ENCODE measurements at regions not wholly inside any gene's neighbourhood (a gene's known extent, or its start where the extent isn't known, plus 50 kb on each side); places are given as distances from the start of the nearest gene placed in this dataset.
"Not testable (repeated sequence)": the region's sequence is repeated elsewhere in the genome, so short reads cannot be mapped to it uniquely, and the experiment has no call there.

- not testable (repeated sequence) for DNase-seq
Measured at GRCh38 chr12:9407425-9407748, 199.2 kb upstream of the PZP start.

DNA sequence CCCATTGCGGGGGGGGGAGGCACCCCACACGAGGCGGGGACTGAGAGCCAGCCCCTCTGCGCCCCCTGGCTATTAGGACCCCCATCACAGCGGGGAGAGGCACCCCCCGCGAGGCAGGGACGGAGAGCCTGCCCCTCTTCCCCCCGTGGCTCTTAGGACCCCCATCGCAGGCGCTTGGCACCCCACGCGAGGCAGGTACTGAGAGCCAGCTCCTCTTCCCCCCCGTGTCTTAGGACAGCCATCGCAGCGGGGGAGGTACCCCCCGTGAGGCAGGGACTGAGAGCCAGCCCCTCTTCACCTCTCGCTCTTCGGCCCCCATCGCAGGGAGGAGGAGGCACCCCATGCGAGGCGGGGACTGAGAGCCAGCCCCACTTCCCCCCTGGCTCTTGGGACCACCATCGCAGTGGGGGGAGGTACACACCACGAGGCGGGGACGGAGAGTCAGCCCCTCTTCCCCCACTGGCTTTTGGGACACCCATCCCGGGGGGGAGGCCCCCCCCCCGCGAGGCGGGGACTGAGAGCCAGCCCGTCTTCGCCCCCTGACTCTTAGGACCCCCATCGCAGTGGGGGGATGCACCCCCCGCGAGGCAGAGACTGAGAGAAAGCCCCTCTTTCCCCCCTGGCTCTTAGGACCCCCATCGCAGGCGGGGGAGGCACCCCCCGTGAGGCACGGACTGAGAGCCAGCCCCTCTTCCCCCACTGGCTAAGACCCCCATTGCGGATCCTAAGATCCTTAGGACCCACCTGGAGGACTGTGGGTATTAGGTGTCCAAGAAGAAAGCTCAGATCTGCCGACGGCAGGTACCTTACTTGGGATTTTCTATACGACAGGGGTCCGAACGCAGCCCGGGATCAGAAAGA is 198.6 kb upstream of the PZP start:
- DNase-seq, result no peak

- no peak for DNase-seq
Measured at GRCh38 chr12:9405886-9406563, 197.8 kb upstream of the PZP start.

DNA sequence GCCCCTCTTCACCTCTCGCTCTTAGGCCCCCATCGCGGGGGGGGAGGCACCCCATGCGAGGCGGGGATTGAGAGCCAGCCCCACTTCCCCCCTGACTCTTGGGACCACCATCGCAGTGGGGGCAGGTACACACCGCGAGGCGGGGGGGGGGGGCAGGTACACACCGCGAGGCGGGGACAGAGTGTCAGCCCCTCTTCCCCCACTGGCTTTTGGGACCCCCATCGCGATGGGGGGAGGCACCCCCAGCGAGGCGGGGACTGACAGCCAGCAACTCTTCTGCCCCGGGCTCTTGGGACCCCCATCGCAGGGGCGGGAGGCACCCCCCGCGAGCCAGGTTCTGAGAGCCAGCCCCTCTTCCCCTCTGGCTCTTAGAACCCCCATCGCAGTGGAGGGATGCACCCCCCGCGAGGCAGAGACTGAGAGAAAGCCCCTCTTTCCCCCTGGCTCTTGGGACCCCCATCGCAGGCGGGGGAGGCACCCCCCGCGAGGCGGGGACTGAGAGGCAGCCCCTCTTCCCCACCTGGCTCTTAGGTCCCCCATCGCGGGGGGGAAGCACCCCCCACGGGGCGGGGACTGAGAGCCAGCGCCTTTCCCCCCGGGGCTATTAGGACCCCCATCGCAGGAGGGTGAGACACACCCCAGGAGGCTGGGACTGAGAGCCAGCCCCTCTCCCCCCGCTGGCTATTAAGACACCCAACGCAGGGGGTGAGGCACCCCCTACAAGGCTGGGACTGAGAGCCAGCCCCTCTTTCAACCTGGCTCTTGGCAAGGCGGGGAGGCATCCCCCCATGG is 196.5 kb upstream of the PZP start:
- no peak for DNase-seq

DNA sequence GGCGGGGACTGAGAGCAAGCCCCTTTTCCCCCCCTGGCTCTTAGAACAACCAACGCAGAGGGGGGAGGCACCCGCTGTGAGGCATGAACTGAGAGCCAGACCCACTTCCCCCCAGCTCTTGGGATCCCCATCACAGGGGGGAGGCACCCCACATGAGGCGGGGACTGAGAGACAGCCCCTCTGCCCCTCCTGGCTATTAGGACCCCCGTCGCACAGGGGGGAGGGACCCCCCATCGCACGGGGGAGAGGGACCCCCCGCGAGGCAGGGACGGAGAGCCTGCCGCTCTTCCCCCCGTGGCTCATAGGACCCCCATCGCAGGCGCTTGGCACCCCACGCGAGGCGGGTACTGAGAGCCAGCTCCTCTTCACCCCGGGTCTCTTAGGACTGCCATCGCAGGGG is 195.8 kb upstream of the PZP start:
- DNase-seq, result no peak

- DNase-seq, result not testable (repeated sequence)
Measured at GRCh38 chr12:9402432-9403040, 194.3 kb upstream of the PZP start.

GRCh38 chr12:9396367-9396766 is 188.2 kb upstream of the PZP start:
- not testable (repeated sequence) for DNase-seq

DNA sequence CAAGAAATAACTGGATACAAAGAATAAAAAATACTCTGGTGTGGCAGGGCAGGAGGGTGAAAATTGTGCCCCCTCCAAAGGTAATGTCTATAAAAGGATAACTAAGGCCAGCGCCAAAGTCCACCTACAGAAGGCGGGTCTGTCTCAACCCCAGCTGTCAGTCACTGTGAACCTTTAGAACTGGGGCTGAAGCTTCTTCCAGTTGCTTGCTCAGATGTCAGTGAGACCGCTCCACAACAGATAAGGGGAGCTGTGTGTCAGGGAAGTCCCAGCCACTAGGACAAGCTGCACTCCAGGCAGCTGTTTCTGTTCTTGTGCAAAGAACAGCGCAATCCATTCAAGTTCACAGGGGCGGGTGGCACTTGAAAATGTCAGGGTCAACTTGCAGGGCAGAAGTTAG is 187.0 kb upstream of the PZP start:
- DNase-seq, result not testable (repeated sequence)

GRCh38 chr12:9392842-9393241 is 184.6 kb upstream of the PZP start:
- DNase-seq, result no peak

- DNase-seq, result no peak
Measured at GRCh38 chr12:9391815-9392214, 183.6 kb upstream of the PZP start.

DNA sequence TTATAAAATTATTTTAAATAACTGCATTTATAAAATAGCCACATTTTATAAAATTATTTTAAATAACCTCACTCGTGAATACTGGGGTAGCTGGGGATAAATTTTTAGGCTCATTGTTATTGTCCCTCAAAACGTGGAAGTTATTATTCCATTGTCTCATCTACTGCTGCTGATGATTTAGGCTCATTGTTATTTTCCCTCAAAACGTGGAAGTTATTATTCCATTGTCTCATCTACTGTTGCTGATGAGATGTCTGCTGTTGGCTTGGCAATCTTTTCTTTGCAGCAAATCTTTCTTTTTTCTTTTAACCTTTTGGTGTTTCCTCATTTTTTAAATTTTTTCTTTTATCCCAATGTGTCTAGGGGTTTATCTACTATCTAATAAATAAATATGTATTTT is 182.6 kb upstream of the PZP start:
- DNase-seq, result no peak

DNA sequence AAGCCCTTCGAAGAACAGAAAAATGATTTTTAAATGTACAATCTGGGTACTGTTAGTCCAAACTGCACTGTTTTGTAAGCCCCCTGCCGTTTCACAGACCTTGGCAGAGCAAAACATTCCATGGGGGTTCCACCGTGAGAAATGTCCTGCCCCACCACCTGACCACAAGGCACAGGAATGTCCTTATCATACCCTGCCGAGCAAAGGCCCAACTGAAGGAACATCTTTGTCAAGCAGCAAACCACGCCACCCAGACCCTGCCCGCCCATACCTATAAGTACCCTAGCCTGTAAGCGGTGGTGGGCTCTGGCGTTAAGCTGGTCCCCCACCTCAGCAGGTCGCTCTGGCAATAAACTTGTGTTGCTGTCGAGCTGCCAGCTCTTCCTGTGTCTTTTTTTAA is 181.6 kb upstream of the PZP start:
- no peak for DNase-seq

DNA sequence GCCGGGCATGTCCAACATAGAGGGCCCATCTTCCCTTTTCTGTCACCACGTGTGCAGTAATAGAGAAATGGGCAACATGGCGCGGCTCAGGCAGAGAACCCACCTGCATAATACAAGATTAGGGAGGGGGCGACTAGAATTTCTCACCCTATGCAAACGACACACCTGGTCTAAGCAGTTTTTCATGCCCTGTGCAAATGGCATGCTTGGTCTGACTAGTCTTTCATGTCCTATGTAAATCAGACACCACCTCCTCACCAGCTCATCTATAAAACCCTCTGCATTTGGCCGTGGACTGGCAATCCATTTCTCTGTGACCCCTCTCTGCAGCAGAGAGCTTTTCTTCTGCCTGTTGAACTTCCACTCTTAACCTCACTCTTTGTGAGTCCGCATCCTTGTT is 180.2 kb upstream of the PZP start:
- DNase-seq, result no peak

DNA sequence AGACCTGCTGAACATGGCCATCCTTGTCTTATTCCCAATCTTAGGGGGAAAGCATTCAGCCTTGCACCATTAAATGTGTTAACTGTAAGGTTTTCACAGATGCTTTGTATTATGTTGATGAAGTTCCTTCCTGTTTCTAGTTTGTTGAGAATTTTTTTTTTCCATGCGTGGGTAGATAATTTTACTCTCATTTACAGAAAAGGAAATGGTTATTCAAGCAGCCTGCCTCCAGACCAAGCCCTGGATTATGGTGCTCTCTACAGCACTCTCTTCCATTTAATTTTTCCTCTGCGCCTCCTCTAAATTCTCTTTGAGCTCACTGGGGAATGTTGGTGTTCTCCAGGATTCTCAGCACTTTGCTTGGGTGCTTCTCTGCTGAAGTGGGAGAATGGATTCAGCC is 179.3 kb upstream of the PZP start:
- no peak for DNase-seq

GRCh38 chr12:9383585-9383984 is 175.4 kb upstream of the PZP start:
- no peak for DNase-seq

- no peak for DNase-seq
Measured at GRCh38 chr12:9381619-9382018, 173.4 kb upstream of the PZP start.

DNA sequence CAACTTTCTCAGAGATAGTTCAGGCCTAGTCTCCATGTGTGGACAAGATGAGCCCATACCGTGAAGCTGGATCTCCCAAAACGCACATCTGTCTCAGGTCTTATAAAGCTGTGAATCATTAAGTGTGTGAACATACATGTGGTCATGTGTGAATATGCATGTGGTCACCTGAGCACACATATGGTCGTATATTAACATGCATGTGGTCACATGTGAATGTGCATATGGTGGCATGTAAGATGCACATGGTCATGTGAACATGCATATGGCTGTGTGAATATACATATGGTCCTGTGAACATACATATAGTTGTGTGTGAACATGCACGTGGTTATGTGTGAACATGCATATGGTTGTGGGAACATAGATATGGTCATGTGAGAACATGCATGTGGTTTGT is 172.5 kb upstream of the PZP start:
- DNase-seq, result no peak

DNA sequence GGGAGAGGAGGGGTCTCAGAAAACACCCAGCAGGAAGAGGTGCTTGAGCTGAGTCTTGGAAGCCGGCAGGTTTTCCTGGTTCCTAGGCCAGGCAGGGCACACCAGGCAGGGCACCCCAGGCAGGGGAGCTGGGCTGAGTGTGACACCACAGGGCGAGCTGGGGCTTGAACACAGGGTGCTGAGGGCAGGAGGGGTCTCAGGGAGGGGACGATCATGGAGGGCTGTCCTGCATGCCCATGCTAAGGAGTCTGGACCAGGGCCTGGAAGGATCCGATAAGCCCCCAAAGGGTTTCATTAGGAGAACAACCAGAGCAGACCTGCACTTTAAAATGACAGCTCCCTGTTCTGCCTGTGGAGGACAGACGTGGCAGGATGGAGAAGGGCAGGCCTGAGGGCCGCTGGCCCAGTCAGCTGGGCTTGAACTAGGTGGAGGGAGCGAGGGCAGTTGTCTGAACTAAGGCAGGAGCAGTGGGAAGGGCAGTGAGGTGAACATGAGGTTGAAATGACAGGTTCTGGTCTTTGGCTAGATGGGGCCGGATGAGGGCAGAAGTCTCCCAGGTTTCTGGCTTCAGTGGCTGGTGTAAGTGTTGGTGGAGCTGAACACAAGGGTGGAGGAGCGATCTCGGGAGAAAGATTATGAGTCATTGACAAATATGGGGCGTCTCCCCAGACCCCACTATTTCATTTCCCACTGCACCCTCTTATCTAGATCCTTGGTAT is 171.0 kb upstream of the PZP start:
- DNase-seq, result no peak

DNA sequence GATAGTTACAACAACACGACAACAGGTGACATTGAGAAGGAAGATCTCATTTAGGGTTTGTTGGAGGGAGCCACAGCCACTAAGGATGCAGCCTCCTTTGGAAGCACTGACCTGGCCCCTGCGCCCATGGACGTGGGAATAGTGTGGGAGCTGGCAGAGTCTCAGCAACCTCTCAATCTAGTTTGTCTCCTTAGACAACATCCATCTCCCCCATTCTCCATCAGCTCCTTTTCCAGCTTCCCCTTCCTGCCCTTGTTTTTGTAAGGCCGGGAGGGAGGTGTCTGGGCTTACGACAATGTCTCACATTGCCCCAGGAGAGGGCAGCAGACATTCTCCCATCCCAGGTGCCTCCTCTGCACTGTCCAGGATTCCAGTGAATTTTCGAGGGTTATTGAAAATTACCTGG is 170.2 kb upstream of the PZP start:
- no peak for DNase-seq

- no peak for DNase-seq
Measured at GRCh38 chr12:9372202-9372601, 164.0 kb upstream of the PZP start.

- DNase-seq, result no peak
Measured at GRCh38 chr12:9367828-9368227, 159.6 kb upstream of the PZP start.

- no peak for DNase-seq
Measured at GRCh38 chr12:9367201-9367600, 159.0 kb upstream of the PZP start.

GRCh38 chr12:9365296-9365695 is 157.1 kb upstream of the PZP start:
- DNase-seq, result no peak

Data from CD4-positive, alpha-beta T cell treated with Interleukin-1 beta for 1 hour (primary cell).